Muscle layer of duodenum (tissue), 2 donors: ENCODE measurements at regions not wholly inside any gene's neighbourhood (a gene's known extent, or its start where the extent isn't known, plus 50 kb on each side); places are given as distances from the start of the nearest gene placed in this dataset.
"Not testable (repeated sequence)": the region's sequence is repeated elsewhere in the genome, so short reads cannot be mapped to it uniquely, and the experiment has no call there.

Experiments used
- H3K27ac ChIP-seq: one replicate; pipeline ENCODE4 v1.7.0; 2013; ENCODE audit warnings: mild to moderate bottlenecking, low read length
- H3K27me3 ChIP-seq: one replicate; pipeline ENCODE4 v1.7.0; 2013; ENCODE audit warnings: low read depth, mild to moderate bottlenecking, control low read depth, low read length
- H3K36me3 ChIP-seq, 2 donors: one replicate each; pipeline ENCODE4 v1.7.0; 2013; ENCODE audit warnings: low read length in 2 of 2, control low read depth in 1 of 2, mild to moderate bottlenecking in 1 of 2; ENCODE audit not compliant: insufficient read depth in 2 of 2, control insufficient read depth in 1 of 2
- H3K4me1 ChIP-seq, 2 donors: one replicate each; pipeline ENCODE4 v1.7.0; 2013; ENCODE audit warnings: low read length in 2 of 2, mild to moderate bottlenecking in 2 of 2, control low read depth in 1 of 2, moderate library complexity in 1 of 2; ENCODE audit not compliant: insufficient read depth in 2 of 2, control insufficient read depth in 1 of 2
- H3K4me3 ChIP-seq, 2 donors: one replicate each; pipeline ENCODE4 v1.7.0; 2013; ENCODE audit warnings: low read length in 2 of 2, low read depth in 1 of 2, mild to moderate bottlenecking in 1 of 2
- H3K9me3 ChIP-seq, 2 donors: one replicate each; pipeline ENCODE4 v1.7.0; 2013; ENCODE audit warnings: low read length in 2 of 2, control low read depth in 1 of 2, mild to moderate bottlenecking in 1 of 2; ENCODE audit not compliant: control insufficient read depth in 1 of 2
- donor health status: healthy.

- Histone ChIP-seq H3K9me3 (no peaks in the 10 kb centered on the region), H3K4me3 (no peak overlapping the region), H3K36me3 (no peaks in the 10 kb centered on the region), H3K27ac (no peak overlapping the region), H3K4me1 (peaks cover 0 to 11% of the 10 kb centered on the region in 2 donors), H3K27me3 (no peaks in the 10 kb centered on the region)
Measured at GRCh38 chr11:15841931-15842740, 514.2 kb downstream of the SOX6 start.

GRCh38 chr11:15843309-15843872, 513.0 kb downstream of the SOX6 start:
- H3K36me3 ChIP-seq = no peaks in the 10 kb centered on the region
- no peaks in the 10 kb centered on the region for H3K27me3 ChIP-seq
- peaks cover 0 to 11% of the 10 kb centered on the region in 2 donors for H3K4me1 ChIP-seq
- H3K4me3 ChIP-seq = no peak overlapping the region
- H3K27ac ChIP-seq = no peak overlapping the region
- no peaks in the 10 kb centered on the region for H3K9me3 ChIP-seq

- Histone ChIP-seq H3K4me3 (no peak overlapping the region), H3K27ac (no peak overlapping the region), H3K4me1 (peaks cover 0 to 11% of the 10 kb centered on the region in 2 donors), H3K27me3 (no peaks in the 10 kb centered on the region), H3K9me3 (no peaks in the 10 kb centered on the region), H3K36me3 (no peaks in the 10 kb centered on the region)
Measured at GRCh38 chr11:15845261-15845660, 511.1 kb downstream of the SOX6 start.

- Histone ChIP-seq H3K9me3 (no peaks in the 10 kb centered on the region), H3K4me3 (no peak overlapping the region), H3K36me3 (no peaks in the 10 kb centered on the region), H3K27me3 (no peaks in the 10 kb centered on the region), H3K27ac (no peak overlapping the region), H3K4me1 (peaks cover 0 to 5% of the 10 kb centered on the region in 2 donors)
Measured at GRCh38 chr11:15848631-15849168, 507.6 kb downstream of the SOX6 start.

- peaks cover 0 to 4% of the 10 kb centered on the region in 2 donors for H3K4me1 ChIP-seq
- no peak overlapping the region for H3K4me3 ChIP-seq
- no peaks in the 10 kb centered on the region for H3K9me3 ChIP-seq
- no peaks in the 10 kb centered on the region for H3K36me3 ChIP-seq
- H3K27me3 ChIP-seq = no peaks in the 10 kb centered on the region
- H3K27ac ChIP-seq = no peak overlapping the region
Measured at GRCh38 chr11:15849257-15849656, 507.1 kb downstream of the SOX6 start.

GRCh38 chr11:15850335-15850734, 506.0 kb downstream of the SOX6 start:
- H3K27ac ChIP-seq, H3K9me3 ChIP-seq, H3K36me3 ChIP-seq, H3K27me3 ChIP-seq, H3K4me3 ChIP-seq, H3K4me1 ChIP-seq: not testable (repeated sequence)

- H3K9me3 ChIP-seq = no peaks in the 10 kb centered on the region
- no peaks in the 10 kb centered on the region for H3K36me3 ChIP-seq
- H3K27me3 ChIP-seq = no peaks in the 10 kb centered on the region
- H3K27ac ChIP-seq = peak overlapping the region; percentile 66
- peaks cover 0 to 4% of the 10 kb centered on the region in 2 donors for H3K4me1 ChIP-seq
- no peak overlapping the region for H3K4me3 ChIP-seq
Measured at GRCh38 chr11:15851051-15851498, 505.3 kb downstream of the SOX6 start.

GRCh38 chr11:15852179-15852578, 504.2 kb downstream of the SOX6 start:
- peaks cover 0 to 4% of the 10 kb centered on the region in 2 donors for H3K4me1 ChIP-seq
- no peaks in the 10 kb centered on the region for H3K27me3 ChIP-seq
- no peak overlapping the region for H3K27ac ChIP-seq
- H3K4me3 ChIP-seq = no peak overlapping the region
- no peaks in the 10 kb centered on the region for H3K9me3 ChIP-seq
- no peaks in the 10 kb centered on the region for H3K36me3 ChIP-seq

GRCh38 chr11:15854245-15854644, 502.1 kb downstream of the SOX6 start:
- Histone ChIP-seq H3K27me3 (no peaks in the 10 kb centered on the region), H3K36me3 (no peaks in the 10 kb centered on the region), H3K27ac (no peak overlapping the region), H3K9me3 (no peaks in the 10 kb centered on the region), H3K4me3 (no peak overlapping the region), H3K4me1 (peaks cover 0 to 4% of the 10 kb centered on the region in 2 donors)

- Histone ChIP-seq H3K4me3 (no peak overlapping the region), H3K27ac (no peak overlapping the region), H3K9me3 (no peaks in the 10 kb centered on the region), H3K27me3 (no peaks in the 10 kb centered on the region), H3K4me1 (no peaks in the 10 kb centered on the region), H3K36me3 (no peaks in the 10 kb centered on the region)
Measured at GRCh38 chr11:15858881-15859280, 497.5 kb downstream of the SOX6 start.

- Histone ChIP-seq H3K27me3 (no peaks in the 10 kb centered on the region), H3K4me1 (no peaks in the 10 kb centered on the region), H3K36me3 (no peaks in the 10 kb centered on the region), H3K27ac (no peak overlapping the region), H3K4me3 (no peak overlapping the region), H3K9me3 (no peaks in the 10 kb centered on the region)
Measured at GRCh38 chr11:15859411-15859810, 496.9 kb downstream of the SOX6 start.
